Heart left ventricle (tissue), 16 donors: ENCODE measurements at regions not wholly inside any gene's neighbourhood (a gene's known extent, or its start where the extent isn't known, plus 50 kb on each side); places are given as distances from the start of the nearest gene placed in this dataset.

Source experiments
- ATAC-seq, 4 donors: fragments of 200-7000 bp; cut with Tn5 transposase; one replicate each; pipeline ENCODE4 v1.9.1; 2020 to 2022; ENCODE audit warnings: moderate library complexity in 4 of 4, mild to moderate bottlenecking in 3 of 4, moderate number of reproducible peaks in 1 of 4
- DNase-seq, 5 donors: peaks; one replicate each; pipeline ENCODE4 v3.0.0-alpha.2; 2020
- H3K27ac ChIP-seq, 12 donors: fragments of 200-600 bp; sonication (generic) in 4 of 12; one replicate each; pipeline versions ENCODE4 v1.5.0 to v1.8.0; 2016 to 2022; ENCODE audit warnings: mild to moderate bottlenecking in 2 of 12
- H3K27me3 ChIP-seq, 9 donors: fragments of 200-600 bp; sonication (generic) in 2 of 9; one replicate each; pipeline versions ENCODE4 v1.5.1 to v1.8.0; 2016 to 2022; ENCODE audit warnings: mild to moderate bottlenecking in 3 of 9
- H3K36me3 ChIP-seq, 9 donors: fragments of 200-600 bp; sonication (generic) in 2 of 9; one replicate each; pipeline versions ENCODE4 v1.5.0 to v1.8.0; 2018 to 2022; ENCODE audit warnings: mild to moderate bottlenecking in 2 of 9
- H3K4me1 ChIP-seq, 12 donors: fragments of 200-600 bp; sonication (generic) in 4 of 12; one replicate each; pipeline versions ENCODE4 v1.5.0 to v1.8.0; 2016 to 2022; ENCODE audit warnings: mild to moderate bottlenecking in 3 of 12
- H3K4me3 ChIP-seq, 12 donors: fragments of 200-600 bp; sonication (generic) in 4 of 12; one replicate each; pipeline versions ENCODE4 v1.5.0 to v1.8.0; 2017 to 2022; ENCODE audit warnings: mild to moderate bottlenecking in 9 of 12, moderate library complexity in 4 of 12
- H3K9me3 ChIP-seq, 12 donors: fragments of 200-600 bp; sonication (generic) in 4 of 12; one replicate each; pipeline versions ENCODE4 v1.5.0 to v1.8.0; 2016 to 2022; ENCODE audit warnings: mild to moderate bottlenecking in 1 of 12
- POLR2A ChIP-seq, 2 donors: fragments of 450-650 bp; IDR thresholded peaks; one replicate each; pipeline ENCODE4 v1.6.1; 2017; ENCODE audit warnings: antibody characterized with exemption in 2 of 2, mild to moderate bottlenecking in 2 of 2, moderate library complexity in 2 of 2
- WGBS, 4 donors: extraction: QIAGEN DNeasy Blood & Tissue Kit in 2 of 4; methylation state at CpG; one replicate each; pipeline versions ENCODE4 v1.1.5 to v1.1.7; 2013 to 2018; 5-methylcytosine and 5-hydroxymethylcytosine counted together
- intact Hi-C, 10 donors: fragments of 100-400 bp; cut with DNase I; formaldehyde crosslinking; loops; one replicate each; pipeline versions ENCODE4 v1.11.1 to v1.14.2; 2022
- TF ChIP-seq, protein P1 (sequence below), 12 donors: fragments of 200-600 bp; sonication (generic) in 4 of 12; IDR thresholded peaks; one replicate each; pipeline versions ENCODE4 v1.5.0 to v1.8.0; 2018 to 2022; ENCODE audit warnings: antibody characterized with exemption in 12 of 12, mild to moderate bottlenecking in 5 of 12
- donor health status: ischemic (EF 13 %, LVEDD 7.1; RV severe dilation, severe dysfunction).
- donor health status: healthy with polysubstance abuse.
- donor health status: DM: no; HTN: yes; CAD: no.
- donor health status: DM: no; HTN: no; CAD: no.
- donor health status: ischemic (EF 25% LVEDD 6.9; RV normal size, moderate dysfunction).
- donor health status: ischemic (EF 25% LVEDD 5.7; RV mildly dilated, moderate dysfunction).
- donor health status: healthy.
- donor health status: DM: yes; HTN: yes; CAD: no.
- donor health status: ischemic (EF 35%, LVEDD 5.7; RV mildly dilated, moderate dysfunction).
- donor health status: nonischemic (EF 11% LVEDD 7.7; RV severe dilation, severe dysfunction).
- donor health status: DM: yes; HTN: yes; CAD: no.
- donor health status: PGD.
- donor health status: ischemic (EF 29% LVEDD 5.4; RV normal size, mild dysfunction).
- donor health status: nonischemic (EF 23%, LVEDD 6.1; RV moderate dilation, normal function).

DNA sequence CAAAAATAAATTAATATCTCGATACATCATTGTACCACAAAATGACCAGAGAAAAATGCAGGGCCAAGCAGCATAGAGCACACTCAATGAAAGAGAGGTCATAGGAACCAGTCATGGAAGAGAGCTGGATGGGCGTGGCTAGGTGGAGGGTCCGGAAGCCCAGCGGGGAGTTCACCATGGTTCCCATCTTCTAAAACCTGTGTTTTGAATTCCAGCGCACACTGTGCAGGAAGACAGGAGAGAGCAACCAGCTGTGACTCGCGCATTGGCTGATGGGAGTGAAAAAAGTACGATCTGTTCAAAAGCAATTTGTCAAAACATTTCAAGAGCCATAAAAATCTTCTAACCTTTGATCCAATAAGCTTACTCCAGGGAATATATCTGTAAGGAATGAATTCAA, 125.2 kb upstream of the NANOS1 start:
- Histone ChIP-seq H3K27me3 (no peaks in the 10 kb centered on the region), H3K36me3 (no peaks in the 10 kb centered on the region), H3K4me3 (no peak overlapping the region), H3K4me1 (no peaks in the 10 kb centered on the region), H3K27ac (no peak overlapping the region), H3K9me3 (no peaks in the 10 kb centered on the region)
- TF ChIP-seq, protein P1, sequence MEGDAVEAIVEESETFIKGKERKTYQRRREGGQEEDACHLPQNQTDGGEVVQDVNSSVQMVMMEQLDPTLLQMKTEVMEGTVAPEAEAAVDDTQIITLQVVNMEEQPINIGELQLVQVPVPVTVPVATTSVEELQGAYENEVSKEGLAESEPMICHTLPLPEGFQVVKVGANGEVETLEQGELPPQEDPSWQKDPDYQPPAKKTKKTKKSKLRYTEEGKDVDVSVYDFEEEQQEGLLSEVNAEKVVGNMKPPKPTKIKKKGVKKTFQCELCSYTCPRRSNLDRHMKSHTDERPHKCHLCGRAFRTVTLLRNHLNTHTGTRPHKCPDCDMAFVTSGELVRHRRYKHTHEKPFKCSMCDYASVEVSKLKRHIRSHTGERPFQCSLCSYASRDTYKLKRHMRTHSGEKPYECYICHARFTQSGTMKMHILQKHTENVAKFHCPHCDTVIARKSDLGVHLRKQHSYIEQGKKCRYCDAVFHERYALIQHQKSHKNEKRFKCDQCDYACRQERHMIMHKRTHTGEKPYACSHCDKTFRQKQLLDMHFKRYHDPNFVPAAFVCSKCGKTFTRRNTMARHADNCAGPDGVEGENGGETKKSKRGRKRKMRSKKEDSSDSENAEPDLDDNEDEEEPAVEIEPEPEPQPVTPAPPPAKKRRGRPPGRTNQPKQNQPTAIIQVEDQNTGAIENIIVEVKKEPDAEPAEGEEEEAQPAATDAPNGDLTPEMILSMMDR (IDR thresholded peaks at IDR 0.05): no peak
- TF ChIP-seq POLR2A (IDR thresholded peaks at IDR 0.05): no peak
- DNase-seq (no peak), ATAC-seq (no peak)
- intact Hi-C loops: no loop called here
- 83 to 91% (median 86%) methylated on average over 8 of the region's 8 CpGs for whole genome bisulfite sequencing, 4 donors

DNA sequence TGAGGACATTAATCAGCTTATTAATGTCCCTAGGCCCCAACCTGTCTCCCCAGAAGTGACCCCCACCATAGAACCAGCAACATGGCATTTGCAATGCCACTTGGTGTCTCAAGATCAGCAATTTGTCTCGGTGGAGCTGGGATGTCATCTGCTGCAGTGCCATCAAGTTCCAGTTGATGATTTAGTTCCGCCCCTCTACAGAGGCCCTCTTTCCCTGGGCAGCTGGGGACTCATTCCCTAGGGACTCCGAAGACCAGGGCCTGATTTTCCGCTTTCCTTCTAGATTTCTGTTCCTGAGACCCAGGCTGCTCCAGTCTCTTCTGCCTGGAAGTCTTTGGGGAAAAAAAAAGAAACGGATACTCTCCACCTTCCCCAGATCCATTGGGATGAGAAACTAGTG, 122.5 kb upstream of the NANOS1 start:
- TF ChIP-seq, protein P1 (IDR thresholded peaks at IDR 0.05): no peak
- TF ChIP-seq POLR2A (IDR thresholded peaks at IDR 0.05): no peak
- Histone ChIP-seq H3K27me3 (no peaks in the 10 kb centered on the region), H3K9me3 (no peaks in the 10 kb centered on the region), H3K4me3 (no peak overlapping the region), H3K27ac (no peak overlapping the region), H3K4me1 (peaks cover 0 to 7% (median 0%) of the 10 kb centered on the region in 12 donors), H3K36me3 (no peaks in the 10 kb centered on the region)
- DNase-seq: no peak
- no peak for ATAC-seq
- WGBS, 4 donors: 84 to 92% (median 90%) methylated on average over 5 of the region's 5 CpGs
- intact Hi-C loops: no loop called here

DNA sequence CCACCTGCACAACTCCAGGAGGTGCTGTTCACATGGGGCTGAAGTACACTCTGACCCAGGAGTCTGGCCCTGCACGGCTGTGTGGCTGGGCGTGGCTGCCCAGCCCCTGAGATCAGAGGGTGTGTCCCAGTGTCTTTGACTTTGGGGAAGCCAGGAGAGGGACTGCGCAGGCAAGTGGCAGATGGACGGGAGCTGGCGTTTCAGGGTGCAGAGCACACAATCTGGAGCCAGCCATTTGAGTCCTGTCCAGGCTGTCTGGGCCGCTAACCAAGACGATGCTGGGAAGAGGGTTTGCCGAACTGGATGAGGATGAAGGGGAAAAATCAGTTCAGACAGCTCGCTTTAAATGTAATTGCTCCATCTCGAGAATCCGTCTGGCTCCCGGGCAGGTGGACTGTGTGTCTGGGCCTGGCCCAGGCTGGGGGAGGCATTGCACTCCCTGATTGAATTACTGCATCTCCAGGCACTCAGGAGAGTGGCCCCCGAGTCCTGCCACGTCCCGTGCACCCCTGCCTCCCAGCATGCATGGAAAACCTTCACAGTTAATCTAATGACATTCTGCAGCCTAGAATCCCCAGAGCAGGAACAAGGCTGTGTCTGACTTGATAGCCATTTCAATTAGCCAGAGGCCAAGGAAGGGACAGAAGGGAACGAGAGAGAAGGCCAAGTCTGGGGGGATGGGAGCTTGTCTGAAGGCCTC, 120.8 kb upstream of the NANOS1 start:
- Histone ChIP-seq H3K27me3 (no peaks in the 10 kb centered on the region), H3K9me3 (no peaks in the 10 kb centered on the region), H3K4me3 (no peak overlapping the region), H3K4me1 (peaks cover 0 to 19% (median 5%) of the 10 kb centered on the region in 12 donors), H3K27ac (no peak overlapping the region), H3K36me3 (no peaks in the 10 kb centered on the region)
- ATAC-seq (no peak), DNase-seq (no peak)
- 67 to 74% (median 69%) methylated on average over 16 of the region's 16 CpGs for WGBS, 4 donors
- TF ChIP-seq, protein P1 (IDR thresholded peaks at IDR 0.05): no peak
- TF ChIP-seq POLR2A (IDR thresholded peaks at IDR 0.05): no peak
- intact Hi-C loops: no loop called here

DNA sequence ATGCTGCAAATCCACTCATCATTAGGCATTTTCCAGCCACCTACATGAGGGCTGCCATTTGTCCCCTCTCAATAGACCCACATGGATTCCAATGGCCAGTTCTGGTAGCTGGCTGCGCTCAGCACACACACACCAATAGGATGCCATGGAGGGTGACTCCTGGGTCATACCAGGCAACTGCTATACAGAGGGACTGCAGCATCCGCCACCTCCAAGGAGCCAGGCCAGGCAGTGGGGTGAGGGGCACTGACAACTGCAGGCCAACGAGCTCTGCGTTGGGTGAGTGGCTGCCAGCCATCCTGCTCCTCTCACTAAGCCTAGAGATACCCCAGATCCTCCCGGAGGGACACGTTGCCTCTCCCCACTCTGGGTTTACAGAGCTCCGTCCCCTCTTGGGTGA, 118.8 kb upstream of the NANOS1 start:
- 87 to 92% (median 90%) methylated on average over 7 of the region's 7 CpGs for WGBS, 4 donors
- no peak for TF ChIP-seq POLR2A (IDR thresholded peaks at IDR 0.05)
- TF ChIP-seq, protein P1 (IDR thresholded peaks at IDR 0.05): no peak
- no peak for ATAC-seq
- H3K27ac ChIP-seq: no peak overlapping the region
- peaks cover 0 to 23% (median 8%) of the 10 kb centered on the region in 12 donors for H3K4me1 ChIP-seq
- no peak for DNase-seq
- H3K4me3 ChIP-seq: no peak overlapping the region
- no peaks in the 10 kb centered on the region for H3K9me3 ChIP-seq
- H3K36me3 ChIP-seq: no peaks in the 10 kb centered on the region
- intact Hi-C loops: loop anchor here in 1 of 10 donors (10.0 kb wide), 1 partner anchor 114 kb away; the partner anchor contains the start of gene NANOS1
- no peaks in the 10 kb centered on the region for H3K27me3 ChIP-seq
